Testis (tissue), 2 donors: ENCODE measurements at regions not wholly inside any gene's neighbourhood (a gene's known extent, or its start where the extent isn't known, plus 50 kb on each side); places are given as distances from the start of the nearest gene placed in this dataset.

ENCODE experiments used
- CTCF ChIP-seq, 3 experiments: fragments of 450-650 bp in 2 of 3; fragments of 200-600 bp in 1 of 3; sonication (generic) in 1 of 3; IDR thresholded peaks; one replicate each; pipeline ENCODE4 v1.5.1; 2016 to 2019; ENCODE audit warnings: antibody characterized with exemption in 3 of 3, mild to moderate bottlenecking in 2 of 3, moderate library complexity in 1 of 3
- POLR2A ChIP-seq: fragments of 450-650 bp; IDR thresholded peaks from one replicate; pipeline ENCODE4 v1.6.1; 2017; ENCODE audit warnings: antibody characterized with exemption, mild to moderate bottlenecking, moderate library complexity

GRCh38 chr7:131692131-131692960 is 135.9 kb upstream of the PODXL start:
- TF ChIP-seq POLR2A (no peak), CTCF (IDR thresholded peaks at IDR 0.05) (peak; percentile 81 to 96 (median 82))
